H1 (cell line): ENCODE measurements at regions not wholly inside any gene's neighbourhood (a gene's known extent, or its start where the extent isn't known, plus 50 kb on each side); places are given as distances from the start of the nearest gene placed in this dataset.

Source experiments
- CTCF ChIA-PET: fragments of 300-600 bp; sonication (Branson Sonifier 250); formaldehyde crosslinking; loops from one replicate; lab custom pipeline; 2021; ENCODE audit not compliant: partially characterized antibody; lab: Charles Lee
- POLR2A ChIA-PET: fragments of 300-600 bp; sonication (Branson Sonifier 250); formaldehyde crosslinking; loops from one replicate; lab custom pipeline; 2021; ENCODE audit warnings: inconsistent platforms; ENCODE audit not compliant: partially characterized antibody; lab: Charles Lee
- DNase-seq, 2 experiments: peaks; one replicate each; pipeline versions ENCODE4 v3.0.0 to v3.0.0-alpha.2; 2010 to 2022; ENCODE audit warnings: low spot score in 2 of 2, low read depth in 1 of 2, mixed read lengths in 1 of 2
- FAIRE-seq: peaks from 2 replicates; lab custom pipeline; 2011; peaks lifted over from hg19 to GRCh38; lab: Jason Lieb, UNC
- H2AFZ ChIP-seq: 2 replicates; pipeline ENCODE4 v1.8.1; 2012; ENCODE audit warnings: low read length, inconsistent platforms
- H2AK5ac ChIP-seq: 2 replicates; pipeline ENCODE4 v1.6.1; 2013; ENCODE audit warnings: low read depth, low read length
- H2BK120ac ChIP-seq: replicated peaks from 2 replicates; pipeline ENCODE3; 2013; ENCODE audit warnings: low read depth, low read length, inconsistent platforms
- H2BK12ac ChIP-seq: 2 replicates; pipeline ENCODE4 v1.6.1; 2013; ENCODE audit warnings: low read depth, low read length
- H2BK15ac ChIP-seq: 2 replicates; pipeline ENCODE4 v1.6.1; 2013; ENCODE audit warnings: low read length
- H2BK20ac ChIP-seq: 2 replicates; pipeline ENCODE4 v1.6.1; 2013; ENCODE audit warnings: low read length
- H2BK5ac ChIP-seq: 2 replicates; pipeline ENCODE4 v1.6.1; 2013; ENCODE audit warnings: low read depth, low read length
- H3K14ac ChIP-seq: 2 replicates; pipeline ENCODE4 v1.6.1; 2013; ENCODE audit warnings: inconsistent platforms; ENCODE audit not compliant: insufficient read length
- H3K18ac ChIP-seq: 2 replicates; pipeline ENCODE4 v1.6.1; 2013; ENCODE audit warnings: low read length; ENCODE audit errors: extremely low read depth
- H3K23ac ChIP-seq: 2 replicates; pipeline ENCODE4 v1.6.1; 2013; ENCODE audit warnings: inconsistent platforms; ENCODE audit not compliant: insufficient read length
- H3K23me2 ChIP-seq: 2 replicates; pipeline ENCODE4 v1.6.1; 2013; ENCODE audit warnings: low read depth, low read length
- H3K27ac ChIP-seq: 2 replicates; pipeline ENCODE4 v1.6.1; 2011; ENCODE audit warnings: low read depth, low read length, inconsistent platforms
- H3K27me3 ChIP-seq, 4 experiments: replicated peaks in 1 of 4; 1 replicate in 1 of 4; 2 replicates in 3 of 4; pipeline versions ENCODE4 v1.6.1 to v1.8.1; 2011 to 2013; ENCODE audit warnings: low read length in 3 of 4, mild to moderate bottlenecking in 3 of 4, inconsistent platforms in 2 of 4, mixed read lengths in 2 of 4, moderate library complexity in 1 of 4; ENCODE audit not compliant: control insufficient read depth in 3 of 4, insufficient read depth in 3 of 4; ENCODE audit errors: extremely low read depth in 1 of 4
- H3K36me3 ChIP-seq, 4 experiments: 2 replicates each; pipeline versions ENCODE4 v1.6.1 to v1.8.1; 2011 to 2013; ENCODE audit warnings: mild to moderate bottlenecking in 4 of 4, low read length in 3 of 4, moderate library complexity in 2 of 4, control low read depth in 1 of 4, inconsistent platforms in 1 of 4; ENCODE audit not compliant: insufficient read depth in 4 of 4, control insufficient read depth in 2 of 4
- H3K4ac ChIP-seq: replicated peaks from 2 replicates; pipeline ENCODE3; 2013; ENCODE audit warnings: low read length, low read depth, mixed read lengths, inconsistent platforms; ENCODE audit not compliant: insufficient read length
- H3K4me1 ChIP-seq, 4 experiments: replicated peaks in 1 of 4; 1 replicate in 1 of 4; 2 replicates in 3 of 4; pipeline versions ENCODE4 v1.6.1 to v1.8.1; 2011 to 2013; ENCODE audit warnings: low read length in 3 of 4, inconsistent platforms in 2 of 4, mixed read lengths in 1 of 4; ENCODE audit not compliant: insufficient read depth in 4 of 4, control insufficient read depth in 3 of 4
- H3K4me2 ChIP-seq, 2 experiments: 2 replicates each; pipeline versions ENCODE4 v1.6.1 to v1.8.1; 2011 to 2013; ENCODE audit warnings: low read depth in 2 of 2, low read length in 2 of 2, control low read depth in 1 of 2, inconsistent platforms in 1 of 2, mild to moderate bottlenecking in 1 of 2; ENCODE audit not compliant: insufficient read depth in 1 of 2
- H3K4me3 ChIP-seq, 4 experiments: fragments of 200-600, 300-600 bp in 1 of 4; sonication (generic), shearing (Covaris generic), sonication (Bioruptor Twin) in 1 of 4; 2 replicates each; pipeline versions ENCODE4 v1.5.1 to v1.8.1; 2011 to 2016; ENCODE audit warnings: low read length in 4 of 4, low read depth in 3 of 4, control low read depth in 2 of 4, inconsistent platforms in 2 of 4, mild to moderate bottlenecking in 2 of 4, mixed read lengths in 1 of 4, moderate library complexity in 1 of 4; ENCODE audit not compliant: insufficient read depth in 2 of 4; ENCODE audit errors: extremely low read depth in 1 of 4
- H3K56ac ChIP-seq: replicated peaks from 2 replicates; pipeline ENCODE3; 2013; ENCODE audit warnings: low read depth, mild to moderate bottlenecking, mixed read lengths, low read length, inconsistent platforms; ENCODE audit not compliant: insufficient read length
- H3K79me1 ChIP-seq: 2 replicates; pipeline ENCODE4 v1.6.1; 2013; ENCODE audit warnings: low read depth, low read length, control low read depth
- H3K79me2 ChIP-seq, 2 experiments: 2 replicates each; pipeline versions ENCODE4 v1.6.1 to v1.8.1; 2012 to 2013; ENCODE audit warnings: low read length in 2 of 2, mild to moderate bottlenecking in 2 of 2, inconsistent platforms in 1 of 2; ENCODE audit not compliant: insufficient read depth in 2 of 2, control insufficient read depth in 1 of 2
- H3K9ac ChIP-seq, 4 experiments: replicated peaks in 1 of 4; 1 replicate in 1 of 4; 2 replicates in 3 of 4; pipeline versions ENCODE4 v1.6.1 to v1.8.1; 2011 to 2013; ENCODE audit warnings: low read depth in 3 of 4, low read length in 3 of 4, control low read depth in 2 of 4, mild to moderate bottlenecking in 2 of 4, moderate library complexity in 2 of 4, inconsistent platforms in 1 of 4; ENCODE audit errors: extremely low read depth in 1 of 4
- H3K9me3 ChIP-seq, 2 experiments: 2 replicates each; pipeline versions ENCODE4 v1.6.1 to v1.8.1; 2012 to 2013; ENCODE audit warnings: mild to moderate bottlenecking in 2 of 2, moderate library complexity in 2 of 2, control low read depth in 1 of 2, inconsistent platforms in 1 of 2, low read depth in 1 of 2, low read length in 1 of 2, mixed read lengths in 1 of 2; ENCODE audit not compliant: insufficient read depth in 2 of 2
- H4K20me1 ChIP-seq, 2 experiments: replicated peaks in 1 of 2; 2 replicates each; pipeline versions ENCODE3 to v1.8.1; 2011 to 2013; ENCODE audit warnings: inconsistent platforms in 2 of 2, low read length in 2 of 2, mild to moderate bottlenecking in 1 of 2; ENCODE audit not compliant: insufficient read depth in 2 of 2, control insufficient read depth in 1 of 2
- H4K5ac ChIP-seq: 2 replicates; pipeline ENCODE4 v1.6.1; 2013; ENCODE audit warnings: low read length, low read depth, mixed read lengths, inconsistent platforms; ENCODE audit not compliant: insufficient read length
- H4K8ac ChIP-seq: 2 replicates; pipeline ENCODE4 v1.8.0; 2013; ENCODE audit warnings: mild to moderate bottlenecking, moderate library complexity, low read length, inconsistent platforms; ENCODE audit not compliant: insufficient read depth; ENCODE audit errors: extremely low read depth
- H4K91ac ChIP-seq: replicated peaks from 2 replicates; pipeline ENCODE3; 2013; ENCODE audit warnings: low read length, mixed read lengths, inconsistent platforms; ENCODE audit not compliant: insufficient read length
- EP300 ChIP-seq, 2 experiments: IDR thresholded peaks; 1 replicate in 1 of 2; 2 replicates in 1 of 2; pipeline ENCODE4 v1.6.1; 2011 to 2012; ENCODE audit warnings: low read depth in 2 of 2, low read length in 2 of 2, mild to moderate bottlenecking in 2 of 2, borderline replicate concordance in 1 of 2, inconsistent platforms in 1 of 2, moderate library complexity in 1 of 2
- FOSL1 ChIP-seq: IDR thresholded peaks from 2 replicates; pipeline ENCODE4 v1.6.1; 2011; ENCODE audit warnings: mild to moderate bottlenecking, low read depth, low read length, moderate library complexity; ENCODE audit not compliant: insufficient read depth
- KDM1A ChIP-seq: fragments of 200-600, 300-600 bp; sonication (generic); IDR thresholded peaks from 2 replicates; pipeline ENCODE4 v1.7.1; 2016; ENCODE audit warnings: mild to moderate bottlenecking, low read length, borderline replicate concordance
- TCF12 ChIP-seq: IDR thresholded peaks from 2 replicates; pipeline ENCODE4 v1.6.1; 2011; ENCODE audit warnings: low read depth, mild to moderate bottlenecking, low read length
- WGBS, 2 experiments: shearing (Covaris generic) in 1 of 2; methylation state at CpG; one replicate each; pipeline versions ENCODE4 v1.1.6 to v1.1.7; 2013 to 2015; ENCODE audit warnings: low lambda C conversion rate in 2 of 2, mixed read lengths in 2 of 2, inconsistent platforms in 1 of 2, low coverage in 1 of 2, missing lambda C conversion rate in 1 of 2; ENCODE audit not compliant: insufficient replicate concordance in 2 of 2, insufficient coverage in 1 of 2, insufficient read length in 1 of 2; ENCODE audit errors: extremely low coverage in 1 of 2, missing lambda C conversion rate in 1 of 2; 5-methylcytosine and 5-hydroxymethylcytosine counted together

- Histone ChIP-seq H2BK120ac (no peak overlapping the region), H2BK15ac (no peak overlapping the region), H3K18ac (no peak overlapping the region), H4K20me1 (no peaks in the 10 kb centered on the region), H3K4ac (no peak overlapping the region), H2BK5ac (no peak overlapping the region), H3K27me3 (no peaks in the 10 kb centered on the region), H2AFZ (no peak overlapping the region), H4K91ac (no peak overlapping the region), H3K56ac (no peak overlapping the region), H3K4me2 (no peak overlapping the region), H2AK5ac (no peak overlapping the region), H4K8ac (no peak overlapping the region), H3K9me3 (no peaks in the 10 kb centered on the region), H3K23me2 (peaks cover 2% of the 10 kb centered on the region; the same call in 1 of the 2 replicates), H3K14ac (no peak overlapping the region), H3K4me3 (no peak overlapping the region), H2BK12ac (no peak overlapping the region), H4K5ac (no peak overlapping the region), H3K36me3 (no peaks in the 10 kb centered on the region), H3K79me1 (no peaks in the 10 kb centered on the region), H2BK20ac (no peak overlapping the region), H3K23ac (no peak overlapping the region), H3K79me2 (no peaks in the 10 kb centered on the region), H3K27ac (no peak overlapping the region), H3K9ac (no peak overlapping the region), H3K4me1 (no peaks in the 10 kb centered on the region; a peak in 1 of 7 replicates)
- ChIA-PET CTCF (no interaction called here), POLR2A (no interaction called here)
- FAIRE-seq, result no peak
- 82% methylated on average over 4 of the region's 4 CpGs; no CpG with 5 or more reads in 1 of the 2 experiments for WGBS, 2 experiments
- DNase-seq, result no peak
- TF ChIP-seq TCF12 (no peak), FOSL1 (no peak), EP300 (IDR thresholded peaks at IDR 0.05; ENCODE audit: borderline replicate concordance in 1 of 2, low read depth in 2 of 2, low read length in 2 of 2) (no peak), KDM1A (no peak)
Measured at GRCh38 chr15:37261685-37262084, 161.3 kb upstream of the MEIS2 start.
